ENCODE measurements at regions not wholly inside any gene's neighbourhood (a gene's known extent, or its start where the extent isn't known, plus 50 kb on each side); places are given as distances from the start of the nearest gene placed in this dataset.

GRCh38 chr6:48766349-48766748 is 655.4 kb upstream of the PTCHD4 start:
- TF ChIP-seq JUND (IDR thresholded peaks at IDR 0.05) (peak; percentile 80), CTCF (IDR thresholded peaks at IDR 0.05 in 2 of 3, conservative IDR thresholded peaks at IDR 0.05 in 1 of 3; ENCODE audit: borderline replicate concordance in 1 of 3, insufficient read depth in 1 of 3, low read depth in 2 of 3, low read length in 2 of 3) (no peak), EZH2 (IDR thresholded peaks at IDR 0.05) (no peak), ZNF274 (IDR thresholded peaks at IDR 0.05; ENCODE audit: low read depth, low read length) (no peak), POLR2AphosphoS5 (IDR thresholded peaks at IDR 0.05; ENCODE audit: low read depth, low read length) (peak; percentile 15; the same call in 1 of the 2 replicates), ZFX (IDR thresholded peaks at IDR 0.05) (no peak), CEBPB (IDR thresholded peaks at IDR 0.05; ENCODE audit: low read depth) (peak; percentile 74), POLR2A (IDR thresholded peaks at IDR 0.05; ENCODE audit: borderline replicate concordance, extremely low read depth, insufficient read depth, insufficient read length) (no peak), CBX3 (IDR thresholded peaks at IDR 0.05; ENCODE audit: low read depth) (peak; percentile 75; the same call in 1 of the 2 replicates), EZH2phosphoT487 (IDR thresholded peaks at IDR 0.05; ENCODE audit: borderline replicate concordance) (no peak)
- TF ChIP-seq, protein P1, sequence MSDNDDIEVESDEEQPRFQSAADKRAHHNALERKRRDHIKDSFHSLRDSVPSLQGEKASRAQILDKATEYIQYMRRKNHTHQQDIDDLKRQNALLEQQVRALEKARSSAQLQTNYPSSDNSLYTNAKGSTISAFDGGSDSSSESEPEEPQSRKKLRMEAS (IDR thresholded peaks at IDR 0.05) = no peak; the same call in 1 of the 2 replicates
- TF ChIP-seq, protein P2, sequence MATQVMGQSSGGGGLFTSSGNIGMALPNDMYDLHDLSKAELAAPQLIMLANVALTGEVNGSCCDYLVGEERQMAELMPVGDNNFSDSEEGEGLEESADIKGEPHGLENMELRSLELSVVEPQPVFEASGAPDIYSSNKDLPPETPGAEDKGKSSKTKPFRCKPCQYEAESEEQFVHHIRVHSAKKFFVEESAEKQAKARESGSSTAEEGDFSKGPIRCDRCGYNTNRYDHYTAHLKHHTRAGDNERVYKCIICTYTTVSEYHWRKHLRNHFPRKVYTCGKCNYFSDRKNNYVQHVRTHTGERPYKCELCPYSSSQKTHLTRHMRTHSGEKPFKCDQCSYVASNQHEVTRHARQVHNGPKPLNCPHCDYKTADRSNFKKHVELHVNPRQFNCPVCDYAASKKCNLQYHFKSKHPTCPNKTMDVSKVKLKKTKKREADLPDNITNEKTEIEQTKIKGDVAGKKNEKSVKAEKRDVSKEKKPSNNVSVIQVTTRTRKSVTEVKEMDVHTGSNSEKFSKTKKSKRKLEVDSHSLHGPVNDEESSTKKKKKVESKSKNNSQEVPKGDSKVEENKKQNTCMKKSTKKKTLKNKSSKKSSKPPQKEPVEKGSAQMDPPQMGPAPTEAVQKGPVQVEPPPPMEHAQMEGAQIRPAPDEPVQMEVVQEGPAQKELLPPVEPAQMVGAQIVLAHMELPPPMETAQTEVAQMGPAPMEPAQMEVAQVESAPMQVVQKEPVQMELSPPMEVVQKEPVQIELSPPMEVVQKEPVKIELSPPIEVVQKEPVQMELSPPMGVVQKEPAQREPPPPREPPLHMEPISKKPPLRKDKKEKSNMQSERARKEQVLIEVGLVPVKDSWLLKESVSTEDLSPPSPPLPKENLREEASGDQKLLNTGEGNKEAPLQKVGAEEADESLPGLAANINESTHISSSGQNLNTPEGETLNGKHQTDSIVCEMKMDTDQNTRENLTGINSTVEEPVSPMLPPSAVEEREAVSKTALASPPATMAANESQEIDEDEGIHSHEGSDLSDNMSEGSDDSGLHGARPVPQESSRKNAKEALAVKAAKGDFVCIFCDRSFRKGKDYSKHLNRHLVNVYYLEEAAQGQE (IDR thresholded peaks at IDR 0.05; ENCODE audit: low read depth) = no peak
- TF ChIP-seq, protein P3, sequence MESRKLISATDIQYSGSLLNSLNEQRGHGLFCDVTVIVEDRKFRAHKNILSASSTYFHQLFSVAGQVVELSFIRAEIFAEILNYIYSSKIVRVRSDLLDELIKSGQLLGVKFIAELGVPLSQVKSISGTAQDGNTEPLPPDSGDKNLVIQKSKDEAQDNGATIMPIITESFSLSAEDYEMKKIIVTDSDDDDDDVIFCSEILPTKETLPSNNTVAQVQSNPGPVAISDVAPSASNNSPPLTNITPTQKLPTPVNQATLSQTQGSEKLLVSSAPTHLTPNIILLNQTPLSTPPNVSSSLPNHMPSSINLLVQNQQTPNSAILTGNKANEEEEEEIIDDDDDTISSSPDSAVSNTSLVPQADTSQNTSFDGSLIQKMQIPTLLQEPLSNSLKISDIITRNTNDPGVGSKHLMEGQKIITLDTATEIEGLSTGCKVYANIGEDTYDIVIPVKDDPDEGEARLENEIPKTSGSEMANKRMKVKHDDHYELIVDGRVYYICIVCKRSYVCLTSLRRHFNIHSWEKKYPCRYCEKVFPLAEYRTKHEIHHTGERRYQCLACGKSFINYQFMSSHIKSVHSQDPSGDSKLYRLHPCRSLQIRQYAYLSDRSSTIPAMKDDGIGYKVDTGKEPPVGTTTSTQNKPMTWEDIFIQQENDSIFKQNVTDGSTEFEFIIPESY (IDR thresholded peaks at IDR 0.05; ENCODE audit: extremely low read depth, insufficient replicate concordance, low read length) = no peak
